ENCODE measurements at regions not wholly inside any gene's neighbourhood (a gene's known extent, or its start where the extent isn't known, plus 50 kb on each side); places are given as distances from the start of the nearest gene placed in this dataset.

- H3K4me3 ChIP-seq (ENCODE audit: low read depth, poor library complexity, severe bottlenecking), result no peak overlapping the region
- WGBS, 2 donors, result 40 to 51% methylated on average over 1 of the region's 1 CpG
- intact Hi-C loops (cut with DNase I; ENCODE audit: low total_unique reads), result no loop called here
- no peak for DNase-seq (ENCODE audit: low spot score in 2 of 2)
- no peak for TF ChIP-seq POLR2A (IDR thresholded peaks at IDR 0.05)
- TF ChIP-seq CTCF (IDR thresholded peaks at IDR 0.05), result no peak
Observed at GRCh38 chr3:144466114-144466513, 494.5 kb downstream of the DIPK2A start.

- 75 to 86% methylated on average over 2 of the region's 2 CpGs for WGBS, 2 donors
- intact Hi-C loops (cut with DNase I; ENCODE audit: low total_unique reads), result no loop called here
- H3K4me3 ChIP-seq (ENCODE audit: low read depth, poor library complexity, severe bottlenecking), result no peak overlapping the region
- TF ChIP-seq CTCF (IDR thresholded peaks at IDR 0.05), result no peak
- TF ChIP-seq POLR2A (IDR thresholded peaks at IDR 0.05), result no peak
- no peak for DNase-seq (ENCODE audit: low spot score in 2 of 2)
Observed at GRCh38 chr3:144466540-144466939, 494.9 kb downstream of the DIPK2A start.

- no peak overlapping the region for H3K4me3 ChIP-seq (ENCODE audit: low read depth, poor library complexity, severe bottlenecking)
- no peak for TF ChIP-seq POLR2A (IDR thresholded peaks at IDR 0.05)
- no peak for TF ChIP-seq CTCF (IDR thresholded peaks at IDR 0.05)
- no peak for DNase-seq (ENCODE audit: low spot score in 2 of 2)
- 87 to 95% methylated on average over 2 of the region's 2 CpGs for WGBS, 2 donors
- intact Hi-C loops (cut with DNase I; ENCODE audit: low total_unique reads), result no loop called here
Observed at GRCh38 chr3:144470666-144471065, 499.0 kb downstream of the DIPK2A start.

GRCh38 chr3:144477593-144477992, 506.0 kb downstream of the DIPK2A start:
- intact Hi-C loops (cut with DNase I; ENCODE audit: low total_unique reads), result no loop called here
- TF ChIP-seq POLR2A (IDR thresholded peaks at IDR 0.05) (no peak), CTCF (IDR thresholded peaks at IDR 0.05) (no peak)
- 84 to 87% methylated on average over 1 of the region's 1 CpG for WGBS, 2 donors
- no peak overlapping the region for H3K4me3 ChIP-seq (ENCODE audit: low read depth, poor library complexity, severe bottlenecking)
- DNase-seq (ENCODE audit: low spot score in 2 of 2), result no peak

- intact Hi-C loops (cut with DNase I; ENCODE audit: low total_unique reads), result no loop called here
- no peak for DNase-seq (ENCODE audit: low spot score in 2 of 2)
- no peak for TF ChIP-seq POLR2A (IDR thresholded peaks at IDR 0.05)
- H3K4me3 ChIP-seq (ENCODE audit: low read depth, poor library complexity, severe bottlenecking), result no peak overlapping the region
Observed at GRCh38 chr3:144480416-144480919, 508.8 kb downstream of the DIPK2A start.

GRCh38 chr3:144482876-144483275, 511.3 kb downstream of the DIPK2A start:
- WGBS, 2 donors, result 70 to 75% methylated on average over 2 of the region's 2 CpGs
- no peak overlapping the region for H3K4me3 ChIP-seq (ENCODE audit: low read depth, poor library complexity, severe bottlenecking)
- no peak for TF ChIP-seq CTCF (IDR thresholded peaks at IDR 0.05)
- TF ChIP-seq POLR2A (IDR thresholded peaks at IDR 0.05), result no peak
- intact Hi-C loops (cut with DNase I; ENCODE audit: low total_unique reads), result no loop called here
- no peak for DNase-seq (ENCODE audit: low spot score in 2 of 2)

All from lower leg skin (tissue), 4 donors.